GM18502 (cell line): ENCODE measurements at regions not wholly inside any gene's neighbourhood (a gene's known extent, or its start where the extent isn't known, plus 50 kb on each side); places are given as distances from the start of the nearest gene placed in this dataset.
"Not testable (repeated sequence)": the region's sequence is repeated elsewhere in the genome, so short reads cannot be mapped to it uniquely, and the experiment has no call there.

Experiments used
- ATAC-seq: cut with Tn5 transposase; IDR thresholded peaks from one replicate; pipeline ENCODE4 v1.9.1; 2021; ENCODE audit warnings: mild to moderate bottlenecking; ENCODE audit not compliant: unreplicated experiment, poor library complexity

DNA sequence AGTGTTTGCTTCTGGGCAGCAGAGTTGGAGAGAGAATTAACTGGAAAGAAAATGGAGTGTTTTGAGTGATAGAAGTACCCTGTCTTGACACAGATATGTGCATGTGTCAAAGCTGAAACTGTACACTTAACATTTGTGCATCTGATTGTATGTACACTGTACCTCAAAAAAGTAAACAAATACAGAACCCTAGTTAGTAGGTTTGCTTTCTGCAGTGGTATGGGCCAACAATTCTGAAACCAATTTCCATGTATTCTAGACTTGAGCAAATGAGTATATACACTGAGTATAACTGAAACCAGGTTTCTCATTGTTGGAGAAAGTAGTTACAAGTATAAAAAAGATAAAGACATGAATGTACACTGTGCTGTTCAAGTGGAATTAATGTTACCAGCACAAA is 52.4 kb downstream of the ELAPOR2 start:
- ATAC-seq: no peak

DNA sequence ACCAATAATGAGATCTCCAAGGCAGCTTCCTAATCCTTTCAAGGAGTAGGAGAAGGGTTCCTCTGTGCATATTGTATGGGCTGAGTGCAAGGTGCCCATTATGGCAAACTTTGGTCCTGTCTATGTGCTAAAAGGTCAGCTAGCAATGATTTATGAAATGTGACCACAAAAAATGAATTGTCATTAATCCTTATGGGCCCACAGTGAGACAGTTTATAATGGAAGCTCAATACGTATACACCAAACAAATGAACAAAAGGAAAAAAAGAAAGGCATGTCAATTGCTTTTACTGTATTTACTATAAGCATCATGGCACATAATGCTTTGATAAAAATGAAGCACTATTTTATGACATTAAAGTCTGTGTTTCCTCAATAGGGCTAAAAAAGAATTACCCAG is 54.5 kb downstream of the ELAPOR2 start:
- no peak for ATAC-seq

DNA sequence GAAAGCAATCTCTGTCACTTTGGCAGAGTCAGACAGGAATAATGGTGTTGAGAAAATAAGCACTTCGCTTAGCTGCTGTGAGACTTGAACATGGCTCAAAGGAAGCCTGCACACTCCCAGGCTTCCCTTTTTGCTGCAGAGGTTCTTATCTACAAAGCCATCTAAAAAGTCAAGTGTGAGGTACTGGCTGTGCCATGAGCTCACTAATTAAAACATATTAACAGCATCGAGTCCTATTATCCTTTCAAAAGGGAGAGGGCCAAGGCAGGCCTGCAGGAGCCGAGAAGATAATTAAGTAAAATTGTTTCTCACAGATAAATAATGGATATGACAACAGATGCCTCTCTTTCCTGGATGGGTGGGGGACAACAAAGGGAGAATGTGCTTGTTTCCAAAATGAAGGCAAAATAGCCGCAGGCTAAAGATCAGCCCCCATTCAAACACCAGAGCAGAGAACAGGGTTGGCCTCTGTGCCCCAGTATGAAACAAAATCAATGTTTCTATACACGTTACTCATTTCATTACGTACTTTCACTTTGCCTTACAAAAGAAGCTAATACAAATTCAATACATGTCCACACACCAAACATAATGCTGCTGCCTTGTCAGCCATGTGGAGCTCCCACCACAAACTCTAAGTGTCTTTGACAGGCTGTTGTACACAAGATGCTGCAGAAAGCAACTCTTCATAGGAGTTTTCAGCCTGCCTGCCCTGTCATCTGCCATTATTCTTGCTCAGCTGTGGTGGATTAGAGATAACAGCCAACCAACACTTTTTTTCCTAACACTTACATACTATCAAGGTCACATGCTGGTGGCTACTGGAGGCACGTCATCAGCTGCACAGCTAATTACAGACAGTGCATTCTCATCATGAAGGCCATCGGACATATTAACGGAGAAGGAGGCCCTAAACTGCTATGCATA is 55.3 kb downstream of the ELAPOR2 start:
- no peak for ATAC-seq

GRCh38 chr7:87001214-87001613 is 58.2 kb downstream of the ELAPOR2 start:
- no peak for ATAC-seq

- ATAC-seq: no peak
These were observed 59.1 kb downstream of the ELAPOR2 start for GRCh38 chr7:87000344-87000743.

DNA sequence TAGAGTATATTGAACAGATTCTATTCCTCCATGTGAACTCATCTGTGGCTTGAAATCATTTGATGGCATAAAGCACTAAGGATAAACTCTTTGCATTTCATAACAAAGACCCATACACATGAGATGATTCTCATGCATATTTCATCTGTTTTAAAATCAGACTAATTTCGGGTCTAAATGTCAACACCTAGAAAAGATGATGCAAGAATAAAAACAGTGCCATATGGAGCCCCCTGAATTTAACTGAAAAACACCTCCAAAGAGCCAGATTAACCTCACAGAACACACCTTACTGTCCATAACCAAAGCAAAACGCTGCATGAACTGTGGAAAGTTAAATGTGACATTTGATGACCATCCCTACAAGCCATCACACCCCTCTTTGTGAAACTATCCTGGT is 59.7 kb downstream of the ELAPOR2 start:
- ATAC-seq: no peak

- no peak for ATAC-seq
These were observed 63.6 kb downstream of the ELAPOR2 start for GRCh38 chr7:86995814-86996213.

GRCh38 chr7:86995052-86995725 is 64.3 kb downstream of the ELAPOR2 start:
- ATAC-seq: no peak

GRCh38 chr7:86991771-86992191 is 67.7 kb downstream of the ELAPOR2 start:
- no peak for ATAC-seq

- no peak for ATAC-seq
These were observed 68.2 kb downstream of the ELAPOR2 start for GRCh38 chr7:86991093-86991769.

DNA sequence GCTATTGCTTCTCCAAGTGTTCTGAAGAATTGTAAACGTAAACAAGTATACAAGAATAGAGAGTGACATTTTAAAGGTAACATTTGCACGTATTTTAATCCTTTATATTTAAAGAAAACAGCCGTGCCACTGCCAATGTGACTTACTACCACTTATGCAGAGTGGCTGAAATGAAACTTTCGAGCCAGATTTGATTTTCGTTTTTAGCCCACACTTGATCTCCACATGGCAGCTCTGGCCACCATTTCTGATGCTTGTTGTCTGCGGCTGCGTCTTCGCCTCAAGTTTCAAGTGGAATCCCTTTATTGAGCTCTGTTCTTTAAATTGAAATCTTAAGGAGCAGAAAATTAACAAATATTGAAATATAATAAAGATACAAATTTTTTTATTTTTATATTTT is 70.0 kb downstream of the ELAPOR2 start:
- no peak for ATAC-seq

DNA sequence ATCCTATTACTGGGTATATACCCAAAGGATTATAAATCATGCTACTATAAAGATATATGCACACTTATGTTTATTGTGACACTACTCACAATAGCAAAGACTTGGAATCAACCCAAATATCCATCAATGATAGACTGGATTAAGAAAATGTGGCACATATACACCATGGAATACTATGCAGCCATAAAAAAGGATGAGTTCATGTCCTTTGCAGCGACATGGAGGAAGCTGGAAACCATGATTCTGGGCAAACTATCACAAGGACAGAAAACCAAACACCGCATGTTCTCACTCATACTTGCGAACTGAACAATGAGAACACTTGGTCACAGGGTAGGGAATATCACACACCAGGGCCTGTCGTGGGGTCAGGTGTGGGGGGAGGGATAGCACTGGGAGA is 71.6 kb downstream of the ELAPOR2 start:
- not testable (repeated sequence) for ATAC-seq

GRCh38 chr7:86987358-86987757 is 72.1 kb downstream of the ELAPOR2 start:
- ATAC-seq: not testable (repeated sequence)

DNA sequence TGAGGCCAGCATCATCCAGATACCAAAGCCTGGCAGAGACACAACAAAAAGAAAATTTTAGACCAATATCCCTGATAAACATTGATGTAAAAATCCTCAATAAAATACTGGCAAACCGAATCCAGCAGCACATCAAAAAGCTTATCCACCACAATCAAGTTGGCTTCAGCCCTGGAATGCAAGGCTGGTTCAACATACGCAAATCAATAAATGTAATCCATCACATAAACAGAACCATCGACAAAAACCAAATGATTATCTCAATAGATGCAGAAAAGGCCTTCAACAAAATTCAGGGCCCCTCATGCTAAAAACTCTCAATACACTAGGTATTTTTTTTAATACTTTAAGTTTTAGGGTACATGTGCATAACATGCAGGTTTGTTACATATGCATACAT is 74.1 kb downstream of the ELAPOR2 start:
- not testable (repeated sequence) for ATAC-seq

GRCh38 chr7:86983654-86984053 is 75.8 kb downstream of the ELAPOR2 start:
- ATAC-seq: not testable (repeated sequence)

DNA sequence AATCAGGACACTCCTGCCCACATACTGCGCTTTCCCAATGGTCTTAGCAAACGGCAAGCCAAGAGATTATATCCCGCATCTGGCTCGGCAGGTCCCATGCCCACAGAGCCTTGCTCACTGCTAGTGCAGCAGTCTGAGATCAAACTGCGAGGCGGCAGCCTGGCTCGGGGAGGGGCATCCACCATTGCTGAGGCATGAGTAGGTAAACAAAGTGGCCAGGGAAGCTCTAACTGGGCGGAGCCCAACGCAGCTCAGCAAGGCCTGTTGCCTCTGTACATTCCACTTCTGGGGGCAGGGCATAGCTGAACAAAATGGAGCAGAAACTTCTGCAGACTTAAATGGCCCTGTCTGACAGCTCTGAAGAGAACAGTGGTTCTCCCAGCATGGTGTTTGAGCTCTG is 77.5 kb downstream of the ELAPOR2 start:
- ATAC-seq: not testable (repeated sequence)

- ATAC-seq: no peak
These were observed 78.3 kb downstream of the ELAPOR2 start for GRCh38 chr7:86981127-86981526.

- no peak for ATAC-seq
These were observed 79.2 kb downstream of the ELAPOR2 start for GRCh38 chr7:86980223-86980622.

GRCh38 chr7:86978808-86979506 is 80.5 kb downstream of the ELAPOR2 start:
- peak; percentile 93 for ATAC-seq

DNA sequence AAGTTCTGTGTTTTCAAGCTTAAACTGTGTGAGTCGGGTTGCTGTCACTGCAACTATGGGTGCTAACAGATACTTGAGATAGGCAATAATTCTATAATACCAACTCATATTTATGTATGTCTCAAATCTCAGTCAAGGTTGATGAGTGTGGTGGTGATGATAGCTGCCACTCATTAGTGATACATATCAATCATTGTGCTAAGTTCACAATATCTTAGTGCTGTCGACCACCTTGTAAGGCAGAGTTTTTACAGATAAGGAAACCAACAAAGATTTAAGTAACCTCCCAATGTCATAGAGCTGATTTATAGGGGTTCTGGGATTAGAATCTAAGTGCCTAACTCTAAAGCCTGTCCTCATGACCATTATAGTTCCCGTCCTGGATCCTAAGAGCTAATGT is 82.5 kb downstream of the ELAPOR2 start:
- no peak for ATAC-seq
